ENCODE measurements at regions not wholly inside any gene's neighbourhood (a gene's known extent, or its start where the extent isn't known, plus 50 kb on each side); places are given as distances from the start of the nearest gene placed in this dataset.

- Histone ChIP-seq H3K36me3 (ENCODE audit: control insufficient read depth, insufficient read depth, low read length) (no peaks in the 10 kb centered on the region), H3K4me1 (ENCODE audit: control insufficient read depth, insufficient read depth, low read length) (no peaks in the 10 kb centered on the region), H3K27me3 (ENCODE audit: control insufficient read depth, insufficient read depth, low read length) (no peaks in the 10 kb centered on the region), H3K27ac (ENCODE audit: low read depth, low read length) (no peak overlapping the region), H3K9ac (ENCODE audit: low read length) (no peak overlapping the region), H3K4me3 (ENCODE audit: low read depth, low read length) (no peak overlapping the region), H3K9me3 (ENCODE audit: control insufficient read depth, insufficient read depth, low read depth, low read length) (no peaks in the 10 kb centered on the region)
Observed at GRCh38 chr10:118216020-118216419, 126.1 kb downstream of the FAM204A start.

GRCh38 chr10:118214776-118215175, 127.3 kb downstream of the FAM204A start:
- Histone ChIP-seq H3K4me1 (ENCODE audit: control insufficient read depth, insufficient read depth, low read length) (no peaks in the 10 kb centered on the region), H3K27me3 (ENCODE audit: control insufficient read depth, insufficient read depth, low read length) (no peaks in the 10 kb centered on the region), H3K27ac (ENCODE audit: low read depth, low read length) (no peak overlapping the region), H3K9ac (ENCODE audit: low read length) (no peak overlapping the region), H3K36me3 (ENCODE audit: control insufficient read depth, insufficient read depth, low read length) (no peaks in the 10 kb centered on the region), H3K9me3 (ENCODE audit: control insufficient read depth, insufficient read depth, low read depth, low read length) (no peaks in the 10 kb centered on the region), H3K4me3 (ENCODE audit: low read depth, low read length) (no peak overlapping the region)

- Histone ChIP-seq H3K4me3 (ENCODE audit: low read depth, low read length) (no peak overlapping the region), H3K27ac (ENCODE audit: low read depth, low read length) (no peak overlapping the region), H3K9me3 (ENCODE audit: control insufficient read depth, insufficient read depth, low read depth, low read length) (no peaks in the 10 kb centered on the region), H3K9ac (ENCODE audit: low read length) (no peak overlapping the region), H3K27me3 (ENCODE audit: control insufficient read depth, insufficient read depth, low read length) (no peaks in the 10 kb centered on the region), H3K4me1 (ENCODE audit: control insufficient read depth, insufficient read depth, low read length) (0 out of 2 replicates have a peak, but pooled peaks cover 4% of the 10 kb centered on the region), H3K36me3 (ENCODE audit: control insufficient read depth, insufficient read depth, low read length) (no peaks in the 10 kb centered on the region)
Observed at GRCh38 chr10:118213436-118213835, 128.7 kb downstream of the FAM204A start.

GRCh38 chr10:118210276-118210675, 131.8 kb downstream of the FAM204A start:
- H3K4me1 ChIP-seq (ENCODE audit: control insufficient read depth, insufficient read depth, low read length), result peaks cover 11% of the 10 kb centered on the region
- H3K4me3 ChIP-seq (ENCODE audit: low read depth, low read length), result no peak overlapping the region
- no peaks in the 10 kb centered on the region for H3K27me3 ChIP-seq (ENCODE audit: control insufficient read depth, insufficient read depth, low read length)
- H3K9ac ChIP-seq (ENCODE audit: low read length), result no peak overlapping the region
- H3K36me3 ChIP-seq (ENCODE audit: control insufficient read depth, insufficient read depth, low read length), result no peaks in the 10 kb centered on the region
- H3K27ac ChIP-seq (ENCODE audit: low read depth, low read length), result no peak overlapping the region
- no peaks in the 10 kb centered on the region for H3K9me3 ChIP-seq (ENCODE audit: control insufficient read depth, insufficient read depth, low read depth, low read length)

- Histone ChIP-seq H3K36me3 (ENCODE audit: control insufficient read depth, insufficient read depth, low read length) (no peaks in the 10 kb centered on the region), H3K27ac (ENCODE audit: low read depth, low read length) (no peak overlapping the region), H3K9ac (ENCODE audit: low read length) (no peak overlapping the region), H3K4me3 (ENCODE audit: low read depth, low read length) (no peak overlapping the region), H3K9me3 (ENCODE audit: control insufficient read depth, insufficient read depth, low read depth, low read length) (no peaks in the 10 kb centered on the region), H3K4me1 (ENCODE audit: control insufficient read depth, insufficient read depth, low read length) (peaks cover 20% of the 10 kb centered on the region), H3K27me3 (ENCODE audit: control insufficient read depth, insufficient read depth, low read length) (no peaks in the 10 kb centered on the region)
Observed at GRCh38 chr10:118209215-118209614, 132.9 kb downstream of the FAM204A start.

GRCh38 chr10:118207470-118208007, 134.6 kb downstream of the FAM204A start:
- Histone ChIP-seq H3K9me3 (ENCODE audit: control insufficient read depth, insufficient read depth, low read depth, low read length) (no peaks in the 10 kb centered on the region), H3K27me3 (ENCODE audit: control insufficient read depth, insufficient read depth, low read length) (no peaks in the 10 kb centered on the region; the same call in 1 of the 2 replicates), H3K4me1 (ENCODE audit: control insufficient read depth, insufficient read depth, low read length) (peaks cover 35% of the 10 kb centered on the region), H3K27ac (ENCODE audit: low read depth, low read length) (no peak overlapping the region), H3K9ac (ENCODE audit: low read length) (no peak overlapping the region), H3K36me3 (ENCODE audit: control insufficient read depth, insufficient read depth, low read length) (no peaks in the 10 kb centered on the region), H3K4me3 (ENCODE audit: low read depth, low read length) (no peak overlapping the region)

GRCh38 chr10:118204292-118204943, 137.7 kb downstream of the FAM204A start:
- Histone ChIP-seq H3K27me3 (ENCODE audit: control insufficient read depth, insufficient read depth, low read length) (no peaks in the 10 kb centered on the region; the same call in 1 of the 2 replicates), H3K4me3 (ENCODE audit: low read depth, low read length) (peak overlapping the region; percentile 25), H3K9ac (ENCODE audit: low read length) (peak overlapping the region; percentile 43), H3K4me1 (ENCODE audit: control insufficient read depth, insufficient read depth, low read length) (peaks cover 35% of the 10 kb centered on the region), H3K27ac (ENCODE audit: low read depth, low read length) (peak overlapping the region; percentile 12; the same call in 1 of the 2 replicates), H3K9me3 (ENCODE audit: control insufficient read depth, insufficient read depth, low read depth, low read length) (no peaks in the 10 kb centered on the region), H3K36me3 (ENCODE audit: control insufficient read depth, insufficient read depth, low read length) (no peaks in the 10 kb centered on the region)

- H3K36me3 ChIP-seq (ENCODE audit: control insufficient read depth, insufficient read depth, low read length), result no peaks in the 10 kb centered on the region
- no peak overlapping the region for H3K9ac ChIP-seq (ENCODE audit: low read length)
- H3K9me3 ChIP-seq (ENCODE audit: control insufficient read depth, insufficient read depth, low read depth, low read length), result no peaks in the 10 kb centered on the region
- no peak overlapping the region for H3K27ac ChIP-seq (ENCODE audit: low read depth, low read length)
- no peaks in the 10 kb centered on the region; the same call in 1 of the 2 replicates for H3K27me3 ChIP-seq (ENCODE audit: control insufficient read depth, insufficient read depth, low read length)
- H3K4me1 ChIP-seq (ENCODE audit: control insufficient read depth, insufficient read depth, low read length), result peaks cover 31% of the 10 kb centered on the region
- H3K4me3 ChIP-seq (ENCODE audit: low read depth, low read length), result no peak overlapping the region
Observed at GRCh38 chr10:118203461-118203860, 138.7 kb downstream of the FAM204A start.

- Histone ChIP-seq H3K36me3 (ENCODE audit: control insufficient read depth, insufficient read depth, low read length) (no peaks in the 10 kb centered on the region), H3K9me3 (ENCODE audit: control insufficient read depth, insufficient read depth, low read depth, low read length) (0 out of 2 replicates have a peak, but pooled peaks cover 2% of the 10 kb centered on the region), H3K9ac (ENCODE audit: low read length) (no peak overlapping the region), H3K27me3 (ENCODE audit: control insufficient read depth, insufficient read depth, low read length) (no peaks in the 10 kb centered on the region), H3K4me3 (ENCODE audit: low read depth, low read length) (no peak overlapping the region), H3K4me1 (ENCODE audit: control insufficient read depth, insufficient read depth, low read length) (no peaks in the 10 kb centered on the region), H3K27ac (ENCODE audit: low read depth, low read length) (no peak overlapping the region)
Observed at GRCh38 chr10:118195729-118196128, 146.4 kb downstream of the FAM204A start.

GRCh38 chr10:118193642-118194041, 146.9 kb upstream of the RAB11FIP2 start:
- no peaks in the 10 kb centered on the region for H3K36me3 ChIP-seq (ENCODE audit: control insufficient read depth, insufficient read depth, low read length)
- H3K9ac ChIP-seq (ENCODE audit: low read length), result no peak overlapping the region
- no peaks in the 10 kb centered on the region for H3K4me1 ChIP-seq (ENCODE audit: control insufficient read depth, insufficient read depth, low read length)
- no peaks in the 10 kb centered on the region for H3K27me3 ChIP-seq (ENCODE audit: control insufficient read depth, insufficient read depth, low read length)
- H3K9me3 ChIP-seq (ENCODE audit: control insufficient read depth, insufficient read depth, low read depth, low read length), result 0 out of 2 replicates have a peak, but pooled peaks cover 2% of the 10 kb centered on the region
- no peak overlapping the region for H3K4me3 ChIP-seq (ENCODE audit: low read depth, low read length)
- H3K27ac ChIP-seq (ENCODE audit: low read depth, low read length), result no peak overlapping the region

GRCh38 chr10:118181021-118181420, 134.3 kb upstream of the RAB11FIP2 start:
- Histone ChIP-seq H3K27me3 (ENCODE audit: control insufficient read depth, insufficient read depth, low read length) (no peaks in the 10 kb centered on the region), H3K27ac (ENCODE audit: low read depth, low read length) (no peak overlapping the region), H3K36me3 (ENCODE audit: control insufficient read depth, insufficient read depth, low read length) (no peaks in the 10 kb centered on the region), H3K4me3 (ENCODE audit: low read depth, low read length) (no peak overlapping the region), H3K4me1 (ENCODE audit: control insufficient read depth, insufficient read depth, low read length) (no peaks in the 10 kb centered on the region), H3K9me3 (ENCODE audit: control insufficient read depth, insufficient read depth, low read depth, low read length) (peaks cover 14% of the 10 kb centered on the region), H3K9ac (ENCODE audit: low read length) (no peak overlapping the region)
